ENCODE measurements at regions not wholly inside any gene's neighbourhood (a gene's known extent, or its start where the extent isn't known, plus 50 kb on each side); places are given as distances from the start of the nearest gene placed in this dataset.

- H3K27ac ChIP-seq, result no peak overlapping the region
- TF ChIP-seq, protein P1, sequence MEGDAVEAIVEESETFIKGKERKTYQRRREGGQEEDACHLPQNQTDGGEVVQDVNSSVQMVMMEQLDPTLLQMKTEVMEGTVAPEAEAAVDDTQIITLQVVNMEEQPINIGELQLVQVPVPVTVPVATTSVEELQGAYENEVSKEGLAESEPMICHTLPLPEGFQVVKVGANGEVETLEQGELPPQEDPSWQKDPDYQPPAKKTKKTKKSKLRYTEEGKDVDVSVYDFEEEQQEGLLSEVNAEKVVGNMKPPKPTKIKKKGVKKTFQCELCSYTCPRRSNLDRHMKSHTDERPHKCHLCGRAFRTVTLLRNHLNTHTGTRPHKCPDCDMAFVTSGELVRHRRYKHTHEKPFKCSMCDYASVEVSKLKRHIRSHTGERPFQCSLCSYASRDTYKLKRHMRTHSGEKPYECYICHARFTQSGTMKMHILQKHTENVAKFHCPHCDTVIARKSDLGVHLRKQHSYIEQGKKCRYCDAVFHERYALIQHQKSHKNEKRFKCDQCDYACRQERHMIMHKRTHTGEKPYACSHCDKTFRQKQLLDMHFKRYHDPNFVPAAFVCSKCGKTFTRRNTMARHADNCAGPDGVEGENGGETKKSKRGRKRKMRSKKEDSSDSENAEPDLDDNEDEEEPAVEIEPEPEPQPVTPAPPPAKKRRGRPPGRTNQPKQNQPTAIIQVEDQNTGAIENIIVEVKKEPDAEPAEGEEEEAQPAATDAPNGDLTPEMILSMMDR (IDR thresholded peaks at IDR 0.05), result no peak
- H3K4me3 ChIP-seq, result no peak overlapping the region
- ATAC-seq (no peak), DNase-seq (no peak)
- intact Hi-C loops (cut with DNase I), result no loop called here
- peaks cover 0 to 4% of the 10 kb centered on the region in 2 donors for H3K9me3 ChIP-seq
- no peaks in the 10 kb centered on the region for H3K4me1 ChIP-seq
- H3K27me3 ChIP-seq, result no peaks in the 10 kb centered on the region
- H3K36me3 ChIP-seq, result no peaks in the 10 kb centered on the region
Observed at GRCh38 chr4:23174179-23174578, 481.4 kb downstream of the GBA3 start.

- DNase-seq (no peak), ATAC-seq (no peak)
- Histone ChIP-seq H3K36me3 (no peaks in the 10 kb centered on the region), H3K9me3 (peaks cover 0 to 4% of the 10 kb centered on the region in 2 donors), H3K27ac (no peak overlapping the region), H3K27me3 (no peaks in the 10 kb centered on the region), H3K4me3 (no peak overlapping the region), H3K4me1 (no peaks in the 10 kb centered on the region)
- TF ChIP-seq, protein P1 (IDR thresholded peaks at IDR 0.05), result no peak
- intact Hi-C loops (cut with DNase I), result no loop called here
Observed at GRCh38 chr4:23171976-23172375, 479.2 kb downstream of the GBA3 start.

DNA sequence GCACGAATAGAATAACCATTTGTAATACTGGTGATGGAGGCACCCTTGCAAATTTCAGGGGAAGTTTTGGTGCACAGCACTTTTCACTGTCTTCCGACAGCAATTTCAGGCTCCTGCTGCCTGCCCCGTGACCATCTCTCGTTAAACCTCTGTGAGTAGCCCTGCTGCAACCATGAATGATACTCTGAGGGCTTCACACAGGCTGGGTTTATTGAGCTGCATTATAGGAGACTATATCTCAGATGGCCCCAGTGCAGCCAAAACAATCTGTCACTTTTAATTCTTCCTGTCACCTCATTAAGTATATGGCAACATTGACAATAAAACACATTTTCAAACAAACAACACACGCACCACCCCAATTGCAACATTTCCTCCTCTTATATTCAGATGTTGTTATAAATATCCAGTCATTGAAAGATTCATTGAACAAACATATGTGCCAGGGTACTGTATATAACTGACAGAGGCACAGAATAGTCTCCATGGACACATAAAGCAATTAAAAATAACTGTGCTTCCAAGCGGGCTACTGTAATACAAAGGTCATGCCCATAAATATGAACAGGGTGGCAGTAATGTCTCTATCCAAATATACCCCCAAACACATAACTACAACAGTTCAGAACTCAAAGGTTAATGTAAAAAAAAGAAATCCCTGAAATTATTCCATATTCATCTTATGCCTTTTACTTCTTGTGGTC, 477.0 kb downstream of the GBA3 start:
- H3K27ac ChIP-seq, result no peak overlapping the region
- ATAC-seq, result no peak
- intact Hi-C loops (cut with DNase I), result no loop called here
- no peak for DNase-seq
- TF ChIP-seq, protein P1 (IDR thresholded peaks at IDR 0.05), result no peak
- H3K4me1 ChIP-seq, result no peaks in the 10 kb centered on the region
- no peaks in the 10 kb centered on the region for H3K27me3 ChIP-seq
- no peaks in the 10 kb centered on the region for H3K9me3 ChIP-seq
- H3K36me3 ChIP-seq, result no peaks in the 10 kb centered on the region
- no peak overlapping the region for H3K4me3 ChIP-seq

GRCh38 chr4:23166919-23167318, 474.2 kb downstream of the GBA3 start:
- Histone ChIP-seq H3K27me3 (no peaks in the 10 kb centered on the region), H3K4me1 (no peaks in the 10 kb centered on the region), H3K9me3 (no peaks in the 10 kb centered on the region), H3K36me3 (no peaks in the 10 kb centered on the region), H3K4me3 (no peak overlapping the region), H3K27ac (no peak overlapping the region)
- no peak for DNase-seq
- TF ChIP-seq, protein P1 (IDR thresholded peaks at IDR 0.05), result no peak
- intact Hi-C loops (cut with DNase I), result no loop called here
- ATAC-seq, result no peak

DNA sequence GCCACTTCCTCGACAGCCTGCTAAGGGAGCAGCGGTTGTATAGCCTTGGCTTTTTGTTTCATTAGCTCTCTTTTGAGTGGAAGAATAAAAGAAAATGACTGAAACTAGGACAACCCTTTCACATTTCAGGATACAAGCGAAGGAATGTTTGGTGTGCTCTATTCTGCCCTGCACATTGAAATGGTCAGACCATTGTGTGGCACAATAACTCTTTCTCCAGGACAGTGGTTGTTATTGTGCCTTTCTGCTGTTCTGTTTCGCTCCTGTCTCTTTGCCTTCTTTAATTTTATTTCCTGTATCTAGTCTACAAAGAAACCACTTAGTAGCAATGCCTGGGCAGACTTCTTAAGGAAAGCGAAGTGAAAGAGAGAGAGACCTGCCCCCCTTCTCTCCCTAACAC, 473.7 kb downstream of the GBA3 start:
- Histone ChIP-seq H3K4me3 (no peak overlapping the region), H3K4me1 (no peaks in the 10 kb centered on the region), H3K27ac (no peak overlapping the region), H3K27me3 (no peaks in the 10 kb centered on the region), H3K9me3 (no peaks in the 10 kb centered on the region), H3K36me3 (no peaks in the 10 kb centered on the region)
- ATAC-seq (no peak), DNase-seq (no peak)
- intact Hi-C loops (cut with DNase I), result no loop called here
- TF ChIP-seq, protein P1 (IDR thresholded peaks at IDR 0.05), result no peak
